ENCODE measurements at regions not wholly inside any gene's neighbourhood (a gene's known extent, or its start where the extent isn't known, plus 50 kb on each side); places are given as distances from the start of the nearest gene placed in this dataset.

GRCh38 chr10:91690996-91691676 lies 58.3 kb upstream of the PPP1R3C start:
- DNase-seq: no peak

- no peak for DNase-seq
These were observed 57.5 kb upstream of the PPP1R3C start for GRCh38 chr10:91690412-91690811.

GRCh38 chr10:91689731-91690168 lies 56.9 kb upstream of the PPP1R3C start:
- no peak for DNase-seq

- no peak for DNase-seq
These were observed 52.0 kb upstream of the PPP1R3C start for GRCh38 chr10:91684841-91685240.

GRCh38 chr10:91683975-91684374 lies 51.1 kb upstream of the PPP1R3C start:
- DNase-seq: no peak

- DNase-seq: no peak
These were observed 50.0 kb upstream of the PPP1R3C start for GRCh38 chr10:91682912-91683311.
